ENCODE measurements at regions not wholly inside any gene's neighbourhood (a gene's known extent, or its start where the extent isn't known, plus 50 kb on each side); places are given as distances from the start of the nearest gene placed in this dataset.

GRCh38 chr14:40909906-40910305 is 696.8 kb upstream of the LRFN5 start:
- Histone ChIP-seq H3K4me3 (ENCODE audit: low read length) (no peak overlapping the region), H3K9ac (ENCODE audit: low read length) (no peak overlapping the region), H3K9me3 (ENCODE audit: control insufficient read depth, low read length) (no peaks in the 10 kb centered on the region), H3K4me1 (ENCODE audit: control insufficient read depth, insufficient read depth, low read length) (no peaks in the 10 kb centered on the region), H3K36me3 (ENCODE audit: control insufficient read depth, insufficient read depth, low read length, severe bottlenecking) (no peaks in the 10 kb centered on the region), H3K27me3 (replicated peaks; ENCODE audit: control insufficient read depth, insufficient read depth, low read length) (no peaks in the 10 kb centered on the region)
- no peak for DNase-seq (ENCODE audit: low read depth)

- H3K36me3 ChIP-seq (ENCODE audit: control insufficient read depth, insufficient read depth, low read length, severe bottlenecking) = no peaks in the 10 kb centered on the region
- H3K4me3 ChIP-seq (ENCODE audit: low read length) = no peak overlapping the region
- H3K4me1 ChIP-seq (ENCODE audit: control insufficient read depth, insufficient read depth, low read length) = no peaks in the 10 kb centered on the region
- no peak for DNase-seq (ENCODE audit: low read depth)
- H3K9me3 ChIP-seq (ENCODE audit: control insufficient read depth, low read length) = no peaks in the 10 kb centered on the region
- H3K27me3 ChIP-seq (replicated peaks; ENCODE audit: control insufficient read depth, insufficient read depth, low read length) = no peaks in the 10 kb centered on the region
- H3K9ac ChIP-seq (ENCODE audit: low read length) = no peak overlapping the region
Measured at GRCh38 chr14:40903709-40904108, 703.0 kb upstream of the LRFN5 start.

GRCh38 chr14:40899435-40899834 is 707.2 kb upstream of the LRFN5 start:
- H3K4me1 ChIP-seq (ENCODE audit: control insufficient read depth, insufficient read depth, low read length) = no peaks in the 10 kb centered on the region
- no peak for DNase-seq (ENCODE audit: low read depth)
- H3K9me3 ChIP-seq (ENCODE audit: control insufficient read depth, low read length) = no peaks in the 10 kb centered on the region
- no peaks in the 10 kb centered on the region for H3K27me3 ChIP-seq (replicated peaks; ENCODE audit: control insufficient read depth, insufficient read depth, low read length)
- H3K4me3 ChIP-seq (ENCODE audit: low read length) = no peak overlapping the region
- no peak overlapping the region for H3K9ac ChIP-seq (ENCODE audit: low read length)
- H3K36me3 ChIP-seq (ENCODE audit: control insufficient read depth, insufficient read depth, low read length, severe bottlenecking) = no peaks in the 10 kb centered on the region

GRCh38 chr14:40894846-40895245 is 711.8 kb upstream of the LRFN5 start:
- H3K4me1 ChIP-seq (ENCODE audit: control insufficient read depth, insufficient read depth, low read length) = no peaks in the 10 kb centered on the region
- no peaks in the 10 kb centered on the region for H3K36me3 ChIP-seq (ENCODE audit: control insufficient read depth, insufficient read depth, low read length, severe bottlenecking)
- H3K4me3 ChIP-seq (ENCODE audit: low read length) = no peak overlapping the region
- H3K9me3 ChIP-seq (ENCODE audit: control insufficient read depth, low read length) = no peaks in the 10 kb centered on the region
- no peaks in the 10 kb centered on the region for H3K27me3 ChIP-seq (replicated peaks; ENCODE audit: control insufficient read depth, insufficient read depth, low read length)
- no peak overlapping the region for H3K9ac ChIP-seq (ENCODE audit: low read length)
- DNase-seq (ENCODE audit: low read depth) = no peak

GRCh38 chr14:40889126-40889525 is 717.5 kb upstream of the LRFN5 start:
- H3K9me3 ChIP-seq (ENCODE audit: control insufficient read depth, low read length) = no peaks in the 10 kb centered on the region
- no peak overlapping the region for H3K4me3 ChIP-seq (ENCODE audit: low read length)
- no peak overlapping the region for H3K9ac ChIP-seq (ENCODE audit: low read length)
- no peak for DNase-seq (ENCODE audit: low read depth)
- no peaks in the 10 kb centered on the region for H3K36me3 ChIP-seq (ENCODE audit: control insufficient read depth, insufficient read depth, low read length, severe bottlenecking)
- H3K27me3 ChIP-seq (replicated peaks; ENCODE audit: control insufficient read depth, insufficient read depth, low read length) = no peaks in the 10 kb centered on the region
- no peaks in the 10 kb centered on the region for H3K4me1 ChIP-seq (ENCODE audit: control insufficient read depth, insufficient read depth, low read length)

GRCh38 chr14:40887912-40888311 is 718.8 kb upstream of the LRFN5 start:
- Histone ChIP-seq H3K9me3 (ENCODE audit: control insufficient read depth, low read length) (no peaks in the 10 kb centered on the region), H3K4me3 (ENCODE audit: low read length) (no peak overlapping the region), H3K27me3 (replicated peaks; ENCODE audit: control insufficient read depth, insufficient read depth, low read length) (no peaks in the 10 kb centered on the region), H3K9ac (ENCODE audit: low read length) (no peak overlapping the region), H3K4me1 (ENCODE audit: control insufficient read depth, insufficient read depth, low read length) (no peaks in the 10 kb centered on the region), H3K36me3 (ENCODE audit: control insufficient read depth, insufficient read depth, low read length, severe bottlenecking) (no peaks in the 10 kb centered on the region)
- no peak for DNase-seq (ENCODE audit: low read depth)

GRCh38 chr14:40870252-40870651 is 736.4 kb upstream of the LRFN5 start:
- Histone ChIP-seq H3K4me3 (ENCODE audit: low read length) (no peak overlapping the region), H3K9me3 (ENCODE audit: control insufficient read depth, low read length) (peaks cover 4% of the 10 kb centered on the region), H3K27me3 (replicated peaks; ENCODE audit: control insufficient read depth, insufficient read depth, low read length) (no peaks in the 10 kb centered on the region), H3K36me3 (ENCODE audit: control insufficient read depth, insufficient read depth, low read length, severe bottlenecking) (no peaks in the 10 kb centered on the region), H3K9ac (ENCODE audit: low read length) (no peak overlapping the region), H3K4me1 (ENCODE audit: control insufficient read depth, insufficient read depth, low read length) (no peaks in the 10 kb centered on the region)
- no peak for DNase-seq (ENCODE audit: low read depth)

- Histone ChIP-seq H3K4me3 (ENCODE audit: low read length) (no peak overlapping the region), H3K36me3 (ENCODE audit: control insufficient read depth, insufficient read depth, low read length, severe bottlenecking) (no peaks in the 10 kb centered on the region), H3K27me3 (replicated peaks; ENCODE audit: control insufficient read depth, insufficient read depth, low read length) (no peaks in the 10 kb centered on the region), H3K9me3 (ENCODE audit: control insufficient read depth, low read length) (peaks cover 11% of the 10 kb centered on the region), H3K4me1 (ENCODE audit: control insufficient read depth, insufficient read depth, low read length) (no peaks in the 10 kb centered on the region), H3K9ac (ENCODE audit: low read length) (no peak overlapping the region)
- no peak for DNase-seq (ENCODE audit: low read depth)
Measured at GRCh38 chr14:40859055-40859454, 747.6 kb upstream of the LRFN5 start.

GRCh38 chr14:40855343-40855742 is 751.3 kb upstream of the LRFN5 start:
- DNase-seq (ENCODE audit: low read depth) = no peak
- Histone ChIP-seq H3K4me3 (ENCODE audit: low read length) (no peak overlapping the region), H3K9ac (ENCODE audit: low read length) (no peak overlapping the region), H3K27me3 (replicated peaks; ENCODE audit: control insufficient read depth, insufficient read depth, low read length) (no peaks in the 10 kb centered on the region), H3K9me3 (ENCODE audit: control insufficient read depth, low read length) (peaks cover 11% of the 10 kb centered on the region), H3K36me3 (ENCODE audit: control insufficient read depth, insufficient read depth, low read length, severe bottlenecking) (no peaks in the 10 kb centered on the region), H3K4me1 (ENCODE audit: control insufficient read depth, insufficient read depth, low read length) (no peaks in the 10 kb centered on the region)

GRCh38 chr14:40850191-40850590 is 756.5 kb upstream of the LRFN5 start:
- Histone ChIP-seq H3K9me3 (ENCODE audit: control insufficient read depth, low read length) (no peaks in the 10 kb centered on the region), H3K27me3 (replicated peaks; ENCODE audit: control insufficient read depth, insufficient read depth, low read length) (no peaks in the 10 kb centered on the region), H3K9ac (ENCODE audit: low read length) (no peak overlapping the region), H3K4me3 (ENCODE audit: low read length) (no peak overlapping the region), H3K4me1 (ENCODE audit: control insufficient read depth, insufficient read depth, low read length) (peaks cover 11% of the 10 kb centered on the region), H3K36me3 (ENCODE audit: control insufficient read depth, insufficient read depth, low read length, severe bottlenecking) (no peaks in the 10 kb centered on the region)
- no peak for DNase-seq (ENCODE audit: low read depth)

GRCh38 chr14:40847480-40847879 is 759.2 kb upstream of the LRFN5 start:
- Histone ChIP-seq H3K27me3 (replicated peaks; ENCODE audit: control insufficient read depth, insufficient read depth, low read length) (no peaks in the 10 kb centered on the region), H3K9me3 (ENCODE audit: control insufficient read depth, low read length) (no peaks in the 10 kb centered on the region), H3K4me3 (ENCODE audit: low read length) (no peak overlapping the region), H3K4me1 (ENCODE audit: control insufficient read depth, insufficient read depth, low read length) (peaks cover 11% of the 10 kb centered on the region), H3K9ac (ENCODE audit: low read length) (no peak overlapping the region), H3K36me3 (ENCODE audit: control insufficient read depth, insufficient read depth, low read length, severe bottlenecking) (no peaks in the 10 kb centered on the region)
- no peak for DNase-seq (ENCODE audit: low read depth)

- DNase-seq (ENCODE audit: low read depth) = no peak
Measured at GRCh38 chr14:40842816-40843215, 763.9 kb upstream of the LRFN5 start.

More at GRCh38 chr14:40842816-40843215, 763.9 kb upstream of the LRFN5 start:
- H3K9me3 ChIP-seq (ENCODE audit: control insufficient read depth, low read length) = peaks cover 2% of the 10 kb centered on the region
- no peak overlapping the region for H3K9ac ChIP-seq (ENCODE audit: low read length)
- no peaks in the 10 kb centered on the region for H3K36me3 ChIP-seq (ENCODE audit: control insufficient read depth, insufficient read depth, low read length, severe bottlenecking)
- peaks cover 11% of the 10 kb centered on the region for H3K4me1 ChIP-seq (ENCODE audit: control insufficient read depth, insufficient read depth, low read length)
- no peaks in the 10 kb centered on the region for H3K27me3 ChIP-seq (replicated peaks; ENCODE audit: control insufficient read depth, insufficient read depth, low read length)
- H3K4me3 ChIP-seq (ENCODE audit: low read length) = no peak overlapping the region

All from adipocyte (in vitro differentiated cells).